RPMI8226 (cell line): ENCODE measurements at regions not wholly inside any gene's neighbourhood (a gene's known extent, or its start where the extent isn't known, plus 50 kb on each side); places are given as distances from the start of the nearest gene placed in this dataset.

ENCODE experiments used
- DNase-seq: peaks from one replicate; pipeline ENCODE4 v3.0.0-alpha.2; 2015

DNA sequence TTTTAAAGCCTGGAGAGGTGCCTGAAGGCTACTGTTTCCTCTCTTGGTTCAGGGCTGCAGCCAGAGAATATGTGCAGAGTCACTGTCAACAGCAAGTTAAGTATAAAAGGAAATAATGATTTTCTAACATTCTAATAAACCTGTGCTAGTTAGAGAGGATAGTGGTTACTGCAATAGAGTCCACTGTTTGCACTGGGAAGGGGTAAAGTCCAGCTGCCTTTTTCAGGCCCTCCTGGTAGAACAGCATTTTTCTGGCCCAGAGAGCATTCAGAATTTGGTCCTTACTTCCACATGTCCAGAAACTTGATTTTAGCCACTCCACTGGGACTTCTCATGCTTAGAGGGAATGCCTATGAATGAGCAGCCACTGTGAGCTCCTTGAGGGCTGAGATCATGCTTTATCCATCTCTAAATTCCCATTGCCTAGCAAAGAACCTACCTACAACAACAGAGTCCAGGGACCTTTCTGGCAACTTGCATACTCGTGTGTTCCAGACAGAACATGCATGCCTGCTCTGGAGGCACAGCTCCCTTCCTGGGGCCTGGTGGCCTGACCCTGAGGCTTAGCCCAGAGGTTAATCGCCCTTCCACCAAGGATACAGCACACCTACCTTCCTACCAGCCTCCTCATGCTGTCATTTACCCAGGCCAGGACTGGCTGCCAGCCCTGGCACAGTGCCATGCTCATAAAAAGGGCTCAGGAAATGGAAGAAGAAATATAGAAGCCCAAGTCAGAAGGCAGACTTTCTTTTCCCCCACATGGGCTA lies 50.3 kb upstream of the ATP13A3 start:
- peak; percentile 81 for DNase-seq
